HepG2 (cell line): ENCODE measurements at regions not wholly inside any gene's neighbourhood (a gene's known extent, or its start where the extent isn't known, plus 50 kb on each side); places are given as distances from the start of the nearest gene placed in this dataset.

ENCODE experiments used
- NCOA2 ChIP-seq: sonication (generic); formaldehyde crosslinking; IDR thresholded peaks from 2 replicates; pipeline ENCODE4 v1.8.0; 2022; ENCODE audit warnings: inconsistent platforms
- POGZ ChIP-seq: sonication (generic); formaldehyde crosslinking; IDR thresholded peaks from 2 replicates; pipeline ENCODE4 v1.4.0; 2020; ENCODE audit warnings: mild to moderate bottlenecking, missing genetic modification reagents
- REXO4 ChIP-seq: sonication (generic); formaldehyde crosslinking; IDR thresholded peaks from 2 replicates; pipeline ENCODE4 v1.8.0; 2022; ENCODE audit warnings: missing genetic modification reagents, mild to moderate bottlenecking, borderline replicate concordance
- SIN3A ChIP-seq: IDR thresholded peaks from 2 replicates; pipeline ENCODE4 v1.6.1; 2011; ENCODE audit warnings: low read depth, mild to moderate bottlenecking, control low read depth, low read length, borderline replicate concordance
- ZKSCAN1 ChIP-seq: fragments of 150-350 bp; IDR thresholded peaks from 2 replicates; pipeline ENCODE4 v1.6.1; 2014; ENCODE audit warnings: low read length
- ZNF143 ChIP-seq: sonication (generic); formaldehyde crosslinking; IDR thresholded peaks from 2 replicates; pipeline ENCODE4 v1.4.0; 2020; ENCODE audit warnings: missing genetic modification reagents
- ZNF549 ChIP-seq: sonication (generic); formaldehyde crosslinking; IDR thresholded peaks from 2 replicates; pipeline ENCODE4 v1.5.0; 2020; ENCODE audit warnings: missing genetic modification reagents
- TF ChIP-seq, protein P1 (sequence below): sonication (generic); formaldehyde crosslinking; IDR thresholded peaks from 2 replicates; pipeline ENCODE4 v1.4.0; 2020; ENCODE audit warnings: missing genetic modification reagents, mild to moderate bottlenecking, borderline replicate concordance
- TF ChIP-seq, protein P2 (sequence below): IDR thresholded peaks from 2 replicates; pipeline ENCODE4 v1.6.1; 2016; ENCODE audit warnings: missing compliant biosample characterization, missing genetic modification reagents, borderline replicate concordance
- TF ChIP-seq, protein P3 (sequence below): sonication (generic); formaldehyde crosslinking; IDR thresholded peaks from 2 replicates; pipeline ENCODE4 v1.8.1; 2022; ENCODE audit warnings: mild to moderate bottlenecking, missing genetic modification reagents
- TF ChIP-seq, protein P4 (sequence below): sonication (generic); formaldehyde crosslinking; IDR thresholded peaks from 2 replicates; pipeline ENCODE4 v1.4.0; 2020; ENCODE audit warnings: missing genetic modification reagents
- TF ChIP-seq, protein P5 (sequence below): sonication (generic); formaldehyde crosslinking; IDR thresholded peaks from 2 replicates; pipeline ENCODE4 v1.4.0; 2020; ENCODE audit warnings: missing genetic modification reagents
- TF ChIP-seq, protein P6 (sequence below): sonication (generic); formaldehyde crosslinking; IDR thresholded peaks from 2 replicates; pipeline ENCODE4 v1.5.1; 2020; ENCODE audit warnings: missing genetic modification reagents, mild to moderate bottlenecking, borderline replicate concordance
- TF ChIP-seq, protein P7 (sequence below): sonication (generic); formaldehyde crosslinking; IDR thresholded peaks from 2 replicates; pipeline ENCODE4 v1.5.0; 2020; ENCODE audit warnings: missing genetic modification reagents

DNA sequence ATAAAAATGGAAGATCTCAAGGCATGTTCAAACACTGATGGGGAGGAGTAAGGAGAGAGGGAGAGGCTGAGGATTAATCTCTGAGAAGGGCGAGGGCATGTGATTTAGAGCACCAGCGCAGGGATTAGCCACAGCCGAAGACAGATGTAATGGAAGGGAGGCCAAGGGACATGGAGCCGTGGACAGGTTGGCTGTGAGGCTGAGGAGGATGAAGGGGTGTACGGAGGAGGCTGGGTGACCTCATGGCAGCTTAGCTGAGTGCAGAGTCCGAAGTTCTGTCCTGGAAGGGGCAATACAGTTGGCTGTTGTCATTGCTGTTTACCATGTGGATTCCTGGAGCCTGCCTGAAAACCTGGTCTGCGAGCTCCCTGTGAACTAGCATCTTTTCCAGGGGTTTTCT lies 342.8 kb downstream of the RPS6KC1 start (continued):
- TF ChIP-seq, protein P1, sequence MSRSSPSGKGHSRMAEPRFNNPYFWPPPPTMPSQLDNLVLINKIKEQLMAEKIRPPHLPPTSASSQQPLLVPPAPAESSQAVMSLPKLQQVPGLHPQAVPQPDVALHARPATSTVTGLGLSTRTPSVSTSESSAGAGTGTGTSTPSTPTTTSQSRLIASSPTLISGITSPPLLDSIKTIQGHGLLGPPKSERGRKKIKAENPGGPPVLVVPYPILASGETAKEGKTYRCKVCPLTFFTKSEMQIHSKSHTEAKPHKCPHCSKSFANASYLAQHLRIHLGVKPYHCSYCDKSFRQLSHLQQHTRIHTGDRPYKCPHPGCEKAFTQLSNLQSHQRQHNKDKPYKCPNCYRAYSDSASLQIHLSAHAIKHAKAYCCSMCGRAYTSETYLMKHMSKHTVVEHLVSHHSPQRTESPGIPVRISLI (CRISPR knock-in tag), result no peak
- TF ChIP-seq, protein P2, sequence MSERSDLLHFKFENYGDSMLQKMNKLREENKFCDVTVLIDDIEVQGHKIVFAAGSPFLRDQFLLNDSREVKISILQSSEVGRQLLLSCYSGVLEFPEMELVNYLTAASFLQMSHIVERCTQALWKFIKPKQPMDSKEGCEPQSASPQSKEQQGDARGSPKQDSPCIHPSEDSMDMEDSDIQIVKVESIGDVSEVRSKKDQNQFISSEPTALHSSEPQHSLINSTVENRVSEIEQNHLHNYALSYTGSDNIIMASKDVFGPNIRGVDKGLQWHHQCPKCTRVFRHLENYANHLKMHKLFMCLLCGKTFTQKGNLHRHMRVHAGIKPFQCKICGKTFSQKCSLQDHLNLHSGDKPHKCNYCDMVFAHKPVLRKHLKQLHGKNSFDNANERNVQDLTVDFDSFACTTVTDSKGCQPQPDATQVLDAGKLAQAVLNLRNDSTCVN (CRISPR knock-in tag), result peak; percentile 93
- peak; percentile 78; the same call in 1 of the 2 replicates for TF ChIP-seq POGZ (CRISPR knock-in tag)
- TF ChIP-seq, protein P3, sequence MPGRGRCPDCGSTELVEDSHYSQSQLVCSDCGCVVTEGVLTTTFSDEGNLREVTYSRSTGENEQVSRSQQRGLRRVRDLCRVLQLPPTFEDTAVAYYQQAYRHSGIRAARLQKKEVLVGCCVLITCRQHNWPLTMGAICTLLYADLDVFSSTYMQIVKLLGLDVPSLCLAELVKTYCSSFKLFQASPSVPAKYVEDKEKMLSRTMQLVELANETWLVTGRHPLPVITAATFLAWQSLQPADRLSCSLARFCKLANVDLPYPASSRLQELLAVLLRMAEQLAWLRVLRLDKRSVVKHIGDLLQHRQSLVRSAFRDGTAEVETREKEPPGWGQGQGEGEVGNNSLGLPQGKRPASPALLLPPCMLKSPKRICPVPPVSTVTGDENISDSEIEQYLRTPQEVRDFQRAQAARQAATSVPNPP, result no peak
- TF ChIP-seq ZNF549 (CRISPR knock-in tag), result no peak
- TF ChIP-seq, protein P4, sequence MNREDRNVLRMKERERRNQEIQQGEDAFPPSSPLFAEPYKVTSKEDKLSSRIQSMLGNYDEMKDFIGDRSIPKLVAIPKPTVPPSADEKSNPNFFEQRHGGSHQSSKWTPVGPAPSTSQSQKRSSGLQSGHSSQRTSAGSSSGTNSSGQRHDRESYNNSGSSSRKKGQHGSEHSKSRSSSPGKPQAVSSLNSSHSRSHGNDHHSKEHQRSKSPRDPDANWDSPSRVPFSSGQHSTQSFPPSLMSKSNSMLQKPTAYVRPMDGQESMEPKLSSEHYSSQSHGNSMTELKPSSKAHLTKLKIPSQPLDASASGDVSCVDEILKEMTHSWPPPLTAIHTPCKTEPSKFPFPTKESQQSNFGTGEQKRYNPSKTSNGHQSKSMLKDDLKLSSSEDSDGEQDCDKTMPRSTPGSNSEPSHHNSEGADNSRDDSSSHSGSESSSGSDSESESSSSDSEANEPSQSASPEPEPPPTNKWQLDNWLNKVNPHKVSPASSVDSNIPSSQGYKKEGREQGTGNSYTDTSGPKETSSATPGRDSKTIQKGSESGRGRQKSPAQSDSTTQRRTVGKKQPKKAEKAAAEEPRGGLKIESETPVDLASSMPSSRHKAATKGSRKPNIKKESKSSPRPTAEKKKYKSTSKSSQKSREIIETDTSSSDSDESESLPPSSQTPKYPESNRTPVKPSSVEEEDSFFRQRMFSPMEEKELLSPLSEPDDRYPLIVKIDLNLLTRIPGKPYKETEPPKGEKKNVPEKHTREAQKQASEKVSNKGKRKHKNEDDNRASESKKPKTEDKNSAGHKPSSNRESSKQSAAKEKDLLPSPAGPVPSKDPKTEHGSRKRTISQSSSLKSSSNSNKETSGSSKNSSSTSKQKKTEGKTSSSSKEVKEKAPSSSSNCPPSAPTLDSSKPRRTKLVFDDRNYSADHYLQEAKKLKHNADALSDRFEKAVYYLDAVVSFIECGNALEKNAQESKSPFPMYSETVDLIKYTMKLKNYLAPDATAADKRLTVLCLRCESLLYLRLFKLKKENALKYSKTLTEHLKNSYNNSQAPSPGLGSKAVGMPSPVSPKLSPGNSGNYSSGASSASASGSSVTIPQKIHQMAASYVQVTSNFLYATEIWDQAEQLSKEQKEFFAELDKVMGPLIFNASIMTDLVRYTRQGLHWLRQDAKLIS (CRISPR knock-in tag), result no peak
- peak; percentile 67 for TF ChIP-seq NCOA2 (CRISPR knock-in tag)
- no peak for TF ChIP-seq ZKSCAN1
- TF ChIP-seq, protein P5, sequence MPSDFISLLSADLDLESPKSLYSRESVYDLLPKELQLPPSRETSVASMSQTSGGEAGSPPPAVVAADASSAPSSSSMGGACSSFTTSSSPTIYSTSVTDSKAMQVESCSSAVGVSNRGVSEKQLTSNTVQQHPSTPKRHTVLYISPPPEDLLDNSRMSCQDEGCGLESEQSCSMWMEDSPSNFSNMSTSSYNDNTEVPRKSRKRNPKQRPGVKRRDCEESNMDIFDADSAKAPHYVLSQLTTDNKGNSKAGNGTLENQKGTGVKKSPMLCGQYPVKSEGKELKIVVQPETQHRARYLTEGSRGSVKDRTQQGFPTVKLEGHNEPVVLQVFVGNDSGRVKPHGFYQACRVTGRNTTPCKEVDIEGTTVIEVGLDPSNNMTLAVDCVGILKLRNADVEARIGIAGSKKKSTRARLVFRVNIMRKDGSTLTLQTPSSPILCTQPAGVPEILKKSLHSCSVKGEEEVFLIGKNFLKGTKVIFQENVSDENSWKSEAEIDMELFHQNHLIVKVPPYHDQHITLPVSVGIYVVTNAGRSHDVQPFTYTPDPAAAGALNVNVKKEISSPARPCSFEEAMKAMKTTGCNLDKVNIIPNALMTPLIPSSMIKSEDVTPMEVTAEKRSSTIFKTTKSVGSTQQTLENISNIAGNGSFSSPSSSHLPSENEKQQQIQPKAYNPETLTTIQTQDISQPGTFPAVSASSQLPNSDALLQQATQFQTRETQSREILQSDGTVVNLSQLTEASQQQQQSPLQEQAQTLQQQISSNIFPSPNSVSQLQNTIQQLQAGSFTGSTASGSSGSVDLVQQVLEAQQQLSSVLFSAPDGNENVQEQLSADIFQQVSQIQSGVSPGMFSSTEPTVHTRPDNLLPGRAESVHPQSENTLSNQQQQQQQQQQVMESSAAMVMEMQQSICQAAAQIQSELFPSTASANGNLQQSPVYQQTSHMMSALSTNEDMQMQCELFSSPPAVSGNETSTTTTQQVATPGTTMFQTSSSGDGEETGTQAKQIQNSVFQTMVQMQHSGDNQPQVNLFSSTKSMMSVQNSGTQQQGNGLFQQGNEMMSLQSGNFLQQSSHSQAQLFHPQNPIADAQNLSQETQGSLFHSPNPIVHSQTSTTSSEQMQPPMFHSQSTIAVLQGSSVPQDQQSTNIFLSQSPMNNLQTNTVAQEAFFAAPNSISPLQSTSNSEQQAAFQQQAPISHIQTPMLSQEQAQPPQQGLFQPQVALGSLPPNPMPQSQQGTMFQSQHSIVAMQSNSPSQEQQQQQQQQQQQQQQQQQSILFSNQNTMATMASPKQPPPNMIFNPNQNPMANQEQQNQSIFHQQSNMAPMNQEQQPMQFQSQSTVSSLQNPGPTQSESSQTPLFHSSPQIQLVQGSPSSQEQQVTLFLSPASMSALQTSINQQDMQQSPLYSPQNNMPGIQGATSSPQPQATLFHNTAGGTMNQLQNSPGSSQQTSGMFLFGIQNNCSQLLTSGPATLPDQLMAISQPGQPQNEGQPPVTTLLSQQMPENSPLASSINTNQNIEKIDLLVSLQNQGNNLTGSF, result 0 out of 2 replicates have a peak, but pooled peaks have one; percentile 64
- TF ChIP-seq, protein P6, sequence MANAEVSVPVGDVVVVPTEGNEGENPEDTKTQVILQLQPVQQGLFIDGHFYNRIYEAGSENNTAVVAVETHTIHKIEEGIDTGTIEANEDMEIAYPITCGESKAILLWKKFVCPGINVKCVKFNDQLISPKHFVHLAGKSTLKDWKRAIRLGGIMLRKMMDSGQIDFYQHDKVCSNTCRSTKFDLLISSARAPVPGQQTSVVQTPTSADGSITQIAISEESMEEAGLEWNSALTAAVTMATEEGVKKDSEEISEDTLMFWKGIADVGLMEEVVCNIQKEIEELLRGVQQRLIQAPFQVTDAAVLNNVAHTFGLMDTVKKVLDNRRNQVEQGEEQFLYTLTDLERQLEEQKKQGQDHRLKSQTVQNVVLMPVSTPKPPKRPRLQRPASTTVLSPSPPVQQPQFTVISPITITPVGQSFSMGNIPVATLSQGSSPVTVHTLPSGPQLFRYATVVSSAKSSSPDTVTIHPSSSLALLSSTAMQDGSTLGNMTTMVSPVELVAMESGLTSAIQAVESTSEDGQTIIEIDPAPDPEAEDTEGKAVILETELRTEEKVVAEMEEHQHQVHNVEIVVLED (CRISPR knock-in tag), result no peak
- TF ChIP-seq REXO4 (CRISPR knock-in tag), result no peak
- TF ChIP-seq SIN3A, result no peak
- TF ChIP-seq, protein P7, sequence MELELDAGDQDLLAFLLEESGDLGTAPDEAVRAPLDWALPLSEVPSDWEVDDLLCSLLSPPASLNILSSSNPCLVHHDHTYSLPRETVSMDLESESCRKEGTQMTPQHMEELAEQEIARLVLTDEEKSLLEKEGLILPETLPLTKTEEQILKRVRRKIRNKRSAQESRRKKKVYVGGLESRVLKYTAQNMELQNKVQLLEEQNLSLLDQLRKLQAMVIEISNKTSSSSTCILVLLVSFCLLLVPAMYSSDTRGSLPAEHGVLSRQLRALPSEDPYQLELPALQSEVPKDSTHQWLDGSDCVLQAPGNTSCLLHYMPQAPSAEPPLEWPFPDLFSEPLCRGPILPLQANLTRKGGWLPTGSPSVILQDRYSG (CRISPR knock-in tag), result no peak
- TF ChIP-seq ZNF143 (CRISPR knock-in tag), result 0 out of 2 replicates have a peak, but pooled peaks have one; percentile 29
